ENCODE measurements at regions not wholly inside any gene's neighbourhood (a gene's known extent, or its start where the extent isn't known, plus 50 kb on each side); places are given as distances from the start of the nearest gene placed in this dataset.

GRCh38 chr21:38984982-38985567, 179.3 kb downstream of the ETS2 start:
- no peak for DNase-seq (ENCODE audit: low read depth)

- no peak for DNase-seq (ENCODE audit: low read depth)
These were observed 178.8 kb downstream of the ETS2 start for GRCh38 chr21:38984568-38984967.

GRCh38 chr21:38983560-38983959, 177.8 kb downstream of the ETS2 start:
- DNase-seq (ENCODE audit: low read depth): no peak

- no peak for DNase-seq (ENCODE audit: low read depth)
These were observed 177.1 kb downstream of the ETS2 start for GRCh38 chr21:38982804-38983203.

GRCh38 chr21:38982096-38982495, 176.4 kb downstream of the ETS2 start:
- no peak for DNase-seq (ENCODE audit: low read depth)

GRCh38 chr21:38980416-38981313, 174.9 kb downstream of the ETS2 start:
- no peak for DNase-seq (ENCODE audit: low read depth)

- DNase-seq (ENCODE audit: low read depth): peak; percentile 9
These were observed 173.8 kb downstream of the ETS2 start for GRCh38 chr21:38979271-38980121.

- no peak for DNase-seq (ENCODE audit: low read depth)
These were observed 171.2 kb downstream of the ETS2 start for GRCh38 chr21:38976900-38977299.

- no peak for DNase-seq (ENCODE audit: low read depth)
These were observed 167.8 kb downstream of the ETS2 start for GRCh38 chr21:38973552-38973951.

GRCh38 chr21:38972078-38972477, 166.3 kb downstream of the ETS2 start:
- no peak for DNase-seq (ENCODE audit: low read depth)

- DNase-seq (ENCODE audit: low read depth): no peak
These were observed 165.0 kb downstream of the ETS2 start for GRCh38 chr21:38970765-38971164.

GRCh38 chr21:38968887-38969543, 163.3 kb downstream of the ETS2 start:
- no peak for DNase-seq (ENCODE audit: low read depth)

GRCh38 chr21:38965910-38966504, 160.3 kb downstream of the ETS2 start:
- DNase-seq (ENCODE audit: low read depth): no peak

- DNase-seq (ENCODE audit: low read depth): no peak
These were observed 159.5 kb downstream of the ETS2 start for GRCh38 chr21:38965241-38965640.

GRCh38 chr21:38963006-38963405, 157.3 kb downstream of the ETS2 start:
- no peak for DNase-seq (ENCODE audit: low read depth)

- DNase-seq (ENCODE audit: low read depth): no peak
These were observed 154.5 kb downstream of the ETS2 start for GRCh38 chr21:38960251-38960650.

- DNase-seq (ENCODE audit: low read depth): no peak
These were observed 153.9 kb downstream of the ETS2 start for GRCh38 chr21:38959692-38960061.

- DNase-seq (ENCODE audit: low read depth): no peak
These were observed 153.4 kb downstream of the ETS2 start for GRCh38 chr21:38958940-38959691.

GRCh38 chr21:38958323-38958705, 152.6 kb downstream of the ETS2 start:
- DNase-seq (ENCODE audit: low read depth): no peak

GRCh38 chr21:38957575-38958322, 152.0 kb downstream of the ETS2 start:
- no peak for DNase-seq (ENCODE audit: low read depth)
